ENCODE measurements at regions not wholly inside any gene's neighbourhood (a gene's known extent, or its start where the extent isn't known, plus 50 kb on each side); places are given as distances from the start of the nearest gene placed in this dataset.
"Not testable (repeated sequence)": the region's sequence is repeated elsewhere in the genome, so short reads cannot be mapped to it uniquely, and the experiment has no call there.

DNA sequence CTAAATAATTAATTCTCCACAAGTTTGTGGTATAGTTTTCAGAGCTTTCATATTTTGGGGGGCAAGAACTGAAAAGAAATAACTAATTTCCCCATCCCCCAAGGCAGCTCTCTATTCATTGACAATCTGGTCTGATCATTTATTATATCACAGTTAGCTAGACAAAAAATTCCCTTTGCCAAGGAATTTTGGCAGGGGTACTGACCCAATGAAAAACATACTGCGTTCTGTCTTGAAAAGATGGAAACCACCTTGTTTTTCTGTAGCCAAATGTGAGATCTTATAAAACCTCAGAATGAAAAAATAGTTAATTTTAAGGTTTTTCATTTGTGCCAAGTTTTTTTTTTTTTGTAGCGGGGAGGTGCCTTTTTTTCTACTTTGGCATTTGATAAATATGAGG is 1008.9 kb downstream of the EFNA5 start:
- DNase-seq = no peak

GRCh38 chr5:106660681-106661080 is 1010.1 kb downstream of the EFNA5 start:
- no peak for DNase-seq

GRCh38 chr5:106658150-106658549 is 1012.6 kb downstream of the EFNA5 start:
- DNase-seq = no peak

GRCh38 chr5:106656821-106657220 is 1013.9 kb downstream of the EFNA5 start:
- DNase-seq = no peak

GRCh38 chr5:106649031-106649430 is 1021.7 kb downstream of the EFNA5 start:
- no peak for DNase-seq

- DNase-seq = no peak
Observed at GRCh38 chr5:106648401-106648800, 1022.3 kb downstream of the EFNA5 start.

DNA sequence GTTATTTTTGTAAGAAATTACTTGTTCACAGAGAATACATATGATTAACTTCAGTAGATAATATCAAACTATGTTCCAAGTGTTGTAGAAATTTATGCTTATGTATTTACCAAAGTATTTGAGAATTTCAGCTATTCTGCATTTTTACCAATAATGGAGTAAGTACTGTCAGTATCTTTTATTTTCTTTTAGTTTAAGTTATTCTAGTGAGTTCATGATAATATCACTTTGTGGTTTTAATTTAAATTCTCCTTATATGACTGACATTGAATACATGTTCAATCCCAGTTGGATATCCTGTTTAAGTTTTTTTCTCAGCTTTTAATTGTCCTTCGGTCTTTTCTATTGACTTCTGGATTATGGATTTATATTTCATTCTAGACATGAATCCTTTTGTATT is 1024.6 kb downstream of the EFNA5 start:
- DNase-seq = no peak

GRCh38 chr5:106640511-106640910 is 1030.2 kb downstream of the EFNA5 start:
- DNase-seq = no peak

- no peak for DNase-seq
Observed at GRCh38 chr5:106639488-106639887, 1031.2 kb downstream of the EFNA5 start.

- DNase-seq = no peak
Observed at GRCh38 chr5:106637275-106637674, 1033.5 kb downstream of the EFNA5 start.

GRCh38 chr5:106634375-106634774 is 1036.4 kb downstream of the EFNA5 start:
- no peak for DNase-seq

GRCh38 chr5:106633825-106634224 is 1036.9 kb downstream of the EFNA5 start:
- no peak for DNase-seq

GRCh38 chr5:106628456-106628855 is 1042.3 kb downstream of the EFNA5 start:
- DNase-seq = not testable (repeated sequence)

DNA sequence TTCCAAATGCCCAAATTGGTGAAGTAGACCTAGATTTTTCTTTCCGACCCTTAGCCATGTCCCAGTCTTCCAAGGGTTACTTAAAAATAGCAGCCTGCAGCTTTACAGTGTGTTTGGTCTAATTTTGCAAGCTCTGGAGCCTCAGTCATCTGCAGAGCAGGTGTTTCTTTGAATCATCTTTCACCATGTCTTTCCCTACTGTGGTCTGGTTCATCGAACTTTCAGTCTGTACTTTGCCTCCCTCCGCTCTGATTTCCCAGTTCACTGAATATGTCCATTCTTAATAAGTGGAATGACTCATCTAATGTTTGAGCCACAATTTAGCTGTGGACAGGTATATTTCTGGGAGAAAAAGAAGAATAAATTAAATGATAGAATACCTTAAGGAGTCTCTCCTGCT is 1060.7 kb downstream of the EFNA5 start:
- no peak for DNase-seq

- DNase-seq = no peak
Observed at GRCh38 chr5:106601620-106602019, 1069.1 kb downstream of the EFNA5 start.

DNA sequence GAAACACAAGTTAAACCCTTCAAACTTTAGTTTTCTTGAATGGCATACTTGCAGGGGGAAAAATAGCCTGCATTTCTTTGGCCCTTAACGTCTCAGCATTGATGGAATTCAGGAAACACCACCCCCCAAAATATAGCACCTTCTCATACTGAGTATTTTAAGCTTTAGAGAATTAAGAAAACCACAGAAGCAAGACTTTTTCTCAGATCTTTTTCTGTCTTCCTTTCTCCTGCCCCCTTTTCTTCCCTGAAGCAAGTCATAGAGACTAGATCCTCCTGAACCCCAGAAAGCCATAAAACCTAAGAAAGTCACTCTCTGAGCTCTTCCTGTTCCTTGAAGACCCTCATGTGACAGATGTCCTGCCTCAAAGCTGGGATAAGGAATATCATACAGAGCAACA is 1069.9 kb downstream of the EFNA5 start:
- DNase-seq = no peak

DNA sequence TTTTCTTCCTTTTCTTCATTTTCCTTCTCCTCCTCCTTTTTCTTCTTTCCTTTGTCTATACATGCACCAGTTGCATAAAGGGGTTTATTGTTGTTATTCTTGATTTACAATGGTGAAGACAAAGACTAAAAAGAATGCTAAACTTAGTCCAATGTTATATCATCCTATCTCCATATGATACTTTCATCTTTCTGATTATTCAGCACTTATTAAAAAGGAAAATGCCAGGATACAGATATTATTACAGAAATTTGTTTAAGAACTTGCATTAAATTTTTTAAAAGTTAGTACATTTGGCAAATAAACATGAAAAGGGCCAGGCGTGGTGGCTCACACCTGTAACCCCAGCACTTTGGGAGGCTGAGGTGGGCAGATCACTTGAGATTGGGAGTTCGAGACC is 1074.9 kb downstream of the EFNA5 start:
- no peak for DNase-seq

DNA sequence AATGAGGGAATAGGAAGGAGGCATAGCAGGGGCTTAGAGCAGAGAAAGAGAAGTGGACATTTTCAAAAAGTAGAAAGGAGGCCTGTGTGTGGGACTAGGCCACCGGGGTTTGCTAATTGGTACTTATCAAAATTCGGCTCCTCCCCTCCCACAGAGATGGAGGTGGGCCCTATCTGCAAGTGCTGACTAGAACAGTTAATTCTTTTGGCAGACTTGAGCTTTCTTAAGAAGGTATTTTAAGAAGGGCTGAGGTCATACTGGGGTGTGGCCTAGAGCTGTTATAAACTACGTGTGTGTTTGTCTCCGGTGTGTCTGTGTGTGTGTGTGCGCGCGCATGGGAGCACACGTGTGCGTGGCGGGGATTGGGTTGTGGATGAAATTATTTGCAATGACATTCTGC is 1086.5 kb downstream of the EFNA5 start:
- no peak for DNase-seq

GRCh38 chr5:106578736-106579135 is 1092.0 kb downstream of the EFNA5 start:
- DNase-seq = no peak

DNA sequence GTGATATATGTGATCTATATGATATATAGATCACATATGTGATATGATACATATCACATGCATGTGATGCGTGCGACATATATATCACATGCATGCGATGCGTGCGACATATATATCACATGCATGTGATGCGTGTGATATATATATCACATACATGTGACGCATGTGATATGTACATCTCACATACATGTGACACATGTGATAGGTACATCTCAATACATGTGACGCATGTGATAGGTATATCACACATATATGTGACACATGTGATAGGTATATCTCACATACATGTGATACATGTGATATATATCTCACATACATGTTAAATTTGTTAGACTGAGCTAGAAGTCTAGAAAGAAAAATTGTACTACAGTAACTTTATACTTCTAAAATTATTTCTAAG is 1095.9 kb downstream of the EFNA5 start:
- DNase-seq = no peak

GRCh38 chr5:106566031-106566430 is 1104.7 kb downstream of the EFNA5 start:
- DNase-seq = no peak

GRCh38 chr5:106545325-106545724 is 1125.4 kb downstream of the EFNA5 start:
- DNase-seq = no peak

- DNase-seq = no peak
Observed at GRCh38 chr5:106543330-106543729, 1127.4 kb downstream of the EFNA5 start.

DNA sequence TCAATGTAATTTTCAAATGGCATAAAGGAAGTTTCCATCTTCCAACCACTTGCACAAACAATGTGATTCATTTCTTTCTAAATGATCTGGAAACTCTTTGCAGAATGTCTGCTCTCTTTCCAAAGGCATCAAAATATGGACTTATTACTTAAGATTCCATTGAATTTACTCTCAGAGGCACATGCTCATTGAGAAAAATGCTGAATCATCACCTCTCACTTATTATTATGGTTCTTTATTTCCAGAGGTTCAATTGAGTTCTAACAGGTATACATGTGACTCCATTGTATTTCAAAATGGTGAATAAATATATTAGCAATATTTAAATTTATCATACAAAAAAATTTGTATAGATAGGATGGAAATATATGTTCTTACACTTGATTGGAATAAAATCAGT is 1140.6 kb downstream of the EFNA5 start:
- no peak for DNase-seq

GRCh38 chr5:106525438-106525837 is 1145.3 kb downstream of the EFNA5 start:
- DNase-seq = no peak

- DNase-seq = no peak
Observed at GRCh38 chr5:106523852-106524251, 1146.9 kb downstream of the EFNA5 start.
